ENCODE measurements at regions not wholly inside any gene's neighbourhood (a gene's known extent, or its start where the extent isn't known, plus 50 kb on each side); places are given as distances from the start of the nearest gene placed in this dataset.

DNA sequence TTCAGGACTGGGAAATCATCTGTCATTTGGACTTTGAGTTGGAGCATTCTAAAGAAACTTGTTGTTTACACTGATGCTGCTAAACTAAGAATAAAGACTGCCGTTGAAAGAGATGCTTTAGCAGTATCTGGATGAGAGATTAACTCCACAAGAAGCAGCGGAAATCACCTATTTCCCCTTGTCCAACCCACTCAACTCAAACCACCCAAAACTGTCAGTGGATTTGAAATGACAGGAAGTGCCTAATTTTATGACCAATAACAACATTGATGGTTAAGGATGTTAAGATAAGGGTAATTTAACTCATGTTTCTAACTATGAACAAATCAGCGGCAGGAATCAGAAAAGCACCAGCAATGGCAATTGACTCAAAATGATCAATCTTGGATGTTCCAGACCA is 110.8 kb upstream of the NR2F2 start:
- no peak for DNase-seq (ENCODE audit: low read depth)

DNA sequence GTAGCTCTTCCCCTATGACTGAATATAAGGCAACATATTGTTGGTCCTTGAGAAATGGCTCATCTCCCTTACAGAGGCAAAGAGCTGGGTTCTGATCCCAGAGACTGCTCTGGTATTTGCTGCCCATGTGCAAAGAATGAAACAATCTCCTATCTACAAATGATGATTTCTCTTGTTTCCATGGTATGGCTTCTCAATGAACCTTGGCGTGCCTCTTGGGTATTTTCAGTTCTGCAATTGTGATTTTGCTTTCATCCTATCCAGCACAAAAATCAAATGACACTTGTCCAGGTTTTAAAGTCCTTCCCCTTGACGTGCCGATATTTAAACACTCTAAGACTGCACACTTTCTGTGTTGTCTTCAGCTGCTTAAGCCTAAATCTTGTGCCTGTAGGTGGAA is 109.8 kb upstream of the NR2F2 start:
- no peak for DNase-seq (ENCODE audit: low read depth)

DNA sequence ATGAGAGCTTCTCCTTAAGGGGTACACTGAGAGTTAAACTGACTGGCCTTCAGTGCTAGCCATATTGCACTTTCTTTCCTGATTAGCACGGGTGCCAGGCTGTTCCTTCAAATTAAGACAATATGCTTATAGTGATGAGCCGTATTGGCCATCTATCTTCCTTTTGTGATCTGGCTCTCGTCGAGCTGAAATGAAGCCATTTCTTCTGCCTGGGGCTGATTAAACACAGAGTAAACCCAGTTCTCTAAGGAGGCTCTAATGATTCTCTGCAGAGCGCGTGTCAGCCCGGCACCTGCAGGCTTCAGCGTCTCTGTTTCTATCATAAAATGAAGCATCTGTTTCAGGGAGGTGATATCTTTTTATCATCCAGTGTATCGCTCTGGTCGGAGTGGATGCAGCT is 107.5 kb upstream of the NR2F2 start:
- no peak for DNase-seq (ENCODE audit: low read depth)

DNA sequence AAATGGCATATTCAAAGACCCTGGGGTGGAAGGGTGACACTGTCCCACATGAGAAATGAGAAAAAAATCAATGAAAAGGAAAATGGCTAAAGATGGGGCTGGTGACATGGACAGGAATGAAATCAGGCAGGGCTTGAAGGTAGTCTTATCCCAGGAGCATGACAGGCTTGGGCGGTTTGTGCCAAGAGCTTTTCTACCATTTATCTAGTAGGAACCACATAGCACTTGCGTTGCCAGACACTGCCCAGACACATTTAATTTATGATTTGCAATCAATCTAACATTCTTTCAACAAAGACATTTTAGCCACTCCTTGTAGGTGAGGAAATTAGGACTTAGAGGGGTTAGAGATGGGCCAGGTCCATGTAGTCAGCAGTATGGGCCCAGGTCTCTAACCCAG is 106.6 kb upstream of the NR2F2 start:
- DNase-seq (ENCODE audit: low read depth) = no peak

DNA sequence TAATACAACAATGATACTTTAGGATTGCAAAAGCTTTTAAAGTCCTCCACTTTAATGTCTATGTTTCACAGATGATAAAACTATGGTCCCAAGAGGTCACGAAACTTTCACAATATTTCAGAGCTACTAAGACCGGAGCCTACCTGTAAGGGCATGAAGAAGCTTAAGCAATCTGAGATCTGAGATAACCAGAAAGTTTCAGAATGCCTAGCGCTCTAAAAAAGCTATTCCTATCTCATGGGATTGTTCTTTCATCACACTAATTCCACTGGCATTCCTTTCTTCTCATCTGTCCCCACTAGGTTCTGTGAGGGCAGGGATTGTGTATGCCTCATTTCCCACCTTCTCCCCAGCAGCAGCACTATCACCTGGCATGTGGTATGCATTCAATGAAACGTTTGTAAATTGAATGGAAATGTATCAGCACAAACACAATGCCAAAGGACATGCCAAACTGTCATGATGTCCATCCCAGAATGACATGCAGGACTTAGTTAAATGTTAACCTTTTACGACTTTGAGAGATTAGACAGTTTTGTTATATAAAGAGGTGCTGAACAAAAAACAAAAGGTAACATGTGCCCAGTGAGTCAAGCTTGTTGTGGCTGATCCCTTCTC is 104.7 kb upstream of the NR2F2 start:
- no peak for DNase-seq (ENCODE audit: low read depth)

DNA sequence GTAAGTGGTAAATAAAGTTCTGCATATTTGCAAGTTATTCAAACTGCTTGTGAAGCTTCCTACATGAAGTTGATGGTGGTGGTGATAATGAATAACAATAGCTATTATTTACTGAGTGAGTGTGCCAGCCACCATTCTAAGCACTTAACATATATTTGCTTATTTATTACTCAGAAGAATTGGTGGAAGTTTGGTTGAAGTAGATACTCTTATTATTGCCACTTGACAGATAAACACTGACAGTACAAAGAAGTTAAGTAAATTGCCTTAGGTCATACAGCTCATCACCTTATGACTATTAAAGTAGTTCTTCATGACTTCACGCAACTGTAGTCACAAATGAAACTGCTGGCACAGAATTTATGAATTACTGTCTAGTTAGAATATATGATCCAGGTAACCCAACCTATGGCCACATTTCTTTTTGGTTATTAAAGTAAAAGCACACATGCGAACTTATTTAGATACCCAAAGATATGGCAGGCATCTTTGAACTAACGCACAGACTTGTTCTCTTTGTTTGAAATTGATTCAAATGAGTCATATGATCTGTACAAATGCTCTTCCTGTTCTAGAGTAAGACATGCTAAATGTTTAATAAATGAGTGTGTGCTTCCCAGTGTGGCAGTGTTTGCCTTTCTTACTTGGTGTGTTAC is 99.8 kb upstream of the NR2F2 start:
- DNase-seq (ENCODE audit: low read depth) = no peak

DNA sequence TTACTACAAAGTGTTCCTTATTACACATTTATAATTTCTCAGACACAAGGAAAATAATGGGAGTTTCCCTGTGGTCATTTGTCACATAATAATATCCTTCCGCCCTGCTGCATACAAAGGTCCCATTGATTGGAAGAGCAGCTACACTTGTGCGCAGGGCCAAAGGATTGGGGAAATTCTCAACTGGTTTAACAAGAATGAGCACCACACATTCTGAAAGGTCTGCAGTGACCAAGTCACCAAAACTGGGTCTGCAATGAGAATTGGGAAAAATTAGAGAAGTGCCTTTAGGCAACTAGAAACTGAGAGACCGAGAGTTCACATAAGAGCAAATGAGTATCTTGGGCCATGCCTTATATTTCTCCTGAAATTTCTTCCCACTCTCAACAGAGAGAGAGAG is 98.2 kb upstream of the NR2F2 start:
- no peak for DNase-seq (ENCODE audit: low read depth)

DNA sequence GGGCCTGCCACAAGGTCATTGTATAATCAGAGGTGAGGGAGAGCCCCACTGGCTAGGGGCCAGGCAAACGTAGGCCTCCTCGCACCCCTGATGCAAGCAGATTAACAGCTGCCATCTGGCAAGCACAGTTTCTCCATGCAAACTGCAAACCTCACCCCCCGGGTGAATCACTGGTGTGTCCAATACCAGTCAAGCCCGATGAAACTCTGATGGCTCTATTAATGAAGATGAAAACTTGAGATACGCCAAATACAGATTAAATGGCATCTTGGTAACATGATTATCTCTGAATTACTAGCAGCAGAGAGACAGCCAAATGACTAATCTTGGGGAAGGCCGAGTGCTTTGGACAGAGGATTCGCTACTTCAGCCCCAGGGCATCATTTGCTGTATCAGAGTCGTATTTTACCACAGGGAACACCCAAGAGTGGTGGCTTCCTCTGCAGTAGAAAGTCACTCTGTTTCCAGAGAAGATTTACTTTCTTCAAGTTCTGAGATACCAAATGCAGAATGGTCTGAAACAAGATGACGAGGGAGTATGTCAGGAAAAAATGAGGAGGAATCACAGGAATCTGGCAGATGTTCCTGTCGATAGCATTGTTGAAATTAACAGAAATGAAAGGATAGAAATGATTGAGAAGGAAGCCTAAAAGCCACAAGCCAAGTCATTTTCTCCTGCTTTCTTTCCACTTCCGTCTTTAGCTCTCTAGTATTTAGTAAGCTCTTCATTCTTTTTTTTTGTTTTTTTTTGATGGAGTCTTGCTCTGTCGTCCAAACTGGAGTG is 96.2 kb upstream of the NR2F2 start:
- no peak for DNase-seq (ENCODE audit: low read depth)

DNA sequence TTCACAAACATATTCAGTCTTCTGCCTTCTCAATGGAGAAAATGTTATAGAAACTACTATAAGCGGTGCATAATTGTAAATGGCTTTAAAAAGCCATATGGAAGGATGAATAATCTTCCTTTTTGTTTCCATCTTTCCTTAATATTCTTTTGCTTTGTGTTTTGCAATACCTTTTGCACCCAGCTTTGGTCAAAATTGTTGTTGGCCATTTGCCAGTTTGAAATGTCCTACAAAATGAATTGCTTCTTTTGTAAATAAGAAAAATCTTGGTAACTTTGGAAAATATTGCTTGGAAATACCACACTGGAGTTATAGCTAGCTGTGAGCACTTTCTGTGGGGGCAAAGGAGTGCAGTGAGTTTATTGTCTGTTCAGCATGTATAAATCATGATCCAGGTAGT is 93.5 kb upstream of the NR2F2 start:
- no peak for DNase-seq (ENCODE audit: low read depth)

DNA sequence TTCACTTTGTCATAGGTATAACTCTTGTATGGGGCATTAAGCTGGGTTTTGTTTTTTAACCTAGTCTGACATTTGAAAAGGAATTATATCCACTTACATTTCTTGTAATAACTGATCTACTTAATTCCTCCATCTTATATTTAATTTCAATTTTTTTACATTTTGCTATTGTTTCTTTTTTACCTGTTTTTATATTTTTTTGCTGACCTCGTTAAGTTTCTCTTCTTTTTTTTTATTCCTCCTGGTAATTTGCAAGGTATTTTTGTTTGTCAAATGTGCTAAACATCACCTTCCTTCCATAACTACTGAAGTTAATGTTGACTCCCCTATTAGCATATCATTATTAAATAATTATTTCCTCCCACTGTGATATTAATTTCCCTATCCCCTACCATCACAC is 87.7 kb upstream of the NR2F2 start:
- DNase-seq (ENCODE audit: low read depth) = no peak

DNA sequence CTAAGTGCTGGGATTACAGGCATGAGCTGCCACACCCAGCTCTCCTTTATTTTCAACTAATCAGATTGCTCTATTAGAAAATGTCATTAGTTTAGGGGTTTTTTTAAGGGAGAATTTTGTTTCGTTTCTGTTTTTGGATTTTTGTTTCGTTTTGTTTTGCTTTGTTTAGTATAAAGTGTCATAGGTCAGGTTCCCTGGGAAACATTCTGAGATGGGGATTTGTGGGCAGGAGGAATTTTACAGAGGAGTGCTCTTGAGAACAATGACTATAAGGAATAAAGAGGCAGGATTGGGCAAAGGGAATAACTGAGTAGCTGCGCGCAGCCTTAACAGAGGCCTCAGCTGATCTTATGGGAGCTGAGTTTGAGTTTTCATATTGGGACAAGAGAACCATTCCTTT is 86.8 kb upstream of the NR2F2 start:
- no peak for DNase-seq (ENCODE audit: low read depth)

DNA sequence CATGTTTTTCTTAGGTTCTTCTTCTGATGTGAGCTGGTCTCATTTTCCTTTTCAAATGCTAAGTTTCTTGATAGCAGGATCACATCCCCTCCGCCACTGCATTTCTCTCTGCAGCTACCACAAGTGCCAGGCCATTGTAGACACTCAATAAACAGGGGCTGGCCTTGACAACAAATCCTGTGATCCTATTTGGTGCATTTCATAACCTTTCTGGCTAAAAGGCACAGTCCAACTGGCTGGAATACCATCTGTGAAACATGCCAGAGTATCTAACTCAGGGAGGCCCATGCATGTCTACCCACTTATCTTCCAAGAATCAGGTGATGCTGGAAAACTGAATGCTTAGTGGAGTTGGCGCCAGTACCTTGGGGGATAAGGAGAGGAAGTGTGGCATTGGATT is 85.2 kb upstream of the NR2F2 start:
- DNase-seq (ENCODE audit: low read depth) = no peak

DNA sequence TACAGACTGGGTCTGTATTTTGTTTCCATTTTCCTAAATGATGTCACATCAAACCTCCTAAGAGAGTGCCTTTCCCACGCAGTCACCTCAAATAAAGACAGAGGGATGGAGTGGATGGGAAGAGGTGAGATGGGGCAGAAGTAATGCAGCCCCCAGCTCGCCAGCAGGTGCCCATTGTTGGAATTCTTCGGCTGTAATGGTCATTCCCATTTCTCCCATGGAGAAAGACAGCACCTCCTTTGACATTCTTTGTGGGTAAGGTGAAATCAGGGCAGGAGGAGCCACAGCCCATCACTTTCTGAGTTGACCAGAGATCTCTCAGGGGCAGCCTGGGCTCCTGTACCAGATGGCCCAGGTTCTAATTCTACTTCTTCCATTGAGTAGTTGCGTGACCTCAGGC is 84.4 kb upstream of the NR2F2 start:
- DNase-seq (ENCODE audit: low read depth) = no peak

DNA sequence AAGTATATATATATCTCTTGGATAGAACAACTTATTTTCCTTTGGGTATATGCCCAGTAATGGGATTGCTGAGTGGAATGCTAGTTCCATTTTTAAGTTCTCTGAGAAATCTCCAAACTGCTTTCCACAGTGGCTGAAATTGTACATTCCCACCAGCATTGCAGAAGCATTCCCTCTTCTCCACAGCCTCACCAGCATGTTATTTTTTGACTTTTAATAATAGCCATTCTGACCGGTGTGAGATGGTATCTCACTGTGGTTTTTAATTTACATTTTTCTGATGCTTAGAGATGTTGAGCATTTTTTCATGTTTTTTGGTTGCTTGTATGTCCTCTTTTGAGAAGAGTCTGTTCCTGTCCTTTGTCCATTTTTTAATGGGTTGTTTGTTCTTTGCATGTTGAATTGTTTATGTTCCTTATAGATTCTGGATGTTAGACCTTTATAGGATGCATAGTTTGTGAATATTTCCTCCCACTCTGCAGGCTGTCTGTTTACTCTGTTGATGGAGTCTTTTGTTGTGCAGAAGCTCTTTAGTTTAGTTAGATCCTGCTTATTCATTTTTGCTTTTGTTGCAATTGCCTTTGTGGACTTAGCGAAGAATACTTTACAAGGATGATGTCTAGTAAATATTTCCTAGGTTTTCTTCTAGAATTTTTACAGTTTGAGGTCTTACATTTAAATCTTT is 82.7 kb upstream of the NR2F2 start:
- no peak for DNase-seq (ENCODE audit: low read depth)

DNA sequence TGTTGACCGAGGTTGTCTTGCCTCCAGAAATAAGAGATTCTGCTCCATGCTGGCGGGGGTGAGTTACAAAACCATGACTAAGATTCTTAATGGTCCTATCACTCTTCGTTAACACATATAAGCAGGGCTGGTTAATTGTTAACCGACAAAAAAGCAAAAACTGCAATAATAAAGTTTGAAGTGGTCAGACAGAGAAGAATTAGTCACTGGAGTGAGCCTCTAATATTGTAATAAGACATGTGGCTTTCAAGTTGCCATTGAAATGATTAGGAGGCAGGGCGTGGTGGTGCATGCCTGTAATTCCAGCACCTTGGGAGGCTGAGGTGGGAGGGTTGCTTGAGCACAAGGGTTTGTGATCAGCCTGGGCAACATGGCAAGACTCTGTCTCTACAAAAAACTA is 78.4 kb upstream of the NR2F2 start:
- no peak for DNase-seq (ENCODE audit: low read depth)

DNA sequence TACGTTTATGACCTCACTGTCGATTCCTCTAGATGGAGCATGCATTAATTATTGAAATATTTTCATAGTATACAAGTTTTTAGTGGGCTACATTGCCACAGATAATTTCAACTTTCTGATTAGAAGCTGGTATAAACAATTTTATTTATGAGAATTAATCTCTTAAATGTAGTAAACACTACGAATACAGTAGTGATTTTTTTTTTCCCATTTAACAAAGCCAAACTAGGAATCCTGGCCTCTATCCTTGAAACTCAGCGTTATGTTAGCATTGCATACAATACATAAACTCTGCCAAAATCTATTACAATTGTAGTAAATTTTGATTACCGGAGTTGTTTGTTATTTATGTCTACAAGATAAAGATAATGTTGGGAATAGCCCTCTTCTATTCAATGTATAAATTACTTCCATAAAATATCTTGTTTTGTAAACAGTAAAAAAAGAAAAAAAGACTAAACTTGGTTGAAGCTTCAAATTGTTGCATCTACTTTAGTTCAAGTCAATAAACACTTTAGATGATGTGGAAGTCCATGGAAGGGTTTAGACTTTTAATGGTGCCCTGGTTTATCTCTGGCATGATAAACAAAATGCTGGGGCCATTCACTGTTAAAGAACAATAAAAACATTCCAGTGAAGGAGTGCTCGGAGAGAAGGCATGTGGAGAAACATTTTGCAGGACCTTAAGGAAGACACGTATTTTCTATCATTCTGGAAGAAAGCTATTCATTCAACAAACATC is 77.3 kb upstream of the NR2F2 start:
- DNase-seq (ENCODE audit: low read depth) = no peak

DNA sequence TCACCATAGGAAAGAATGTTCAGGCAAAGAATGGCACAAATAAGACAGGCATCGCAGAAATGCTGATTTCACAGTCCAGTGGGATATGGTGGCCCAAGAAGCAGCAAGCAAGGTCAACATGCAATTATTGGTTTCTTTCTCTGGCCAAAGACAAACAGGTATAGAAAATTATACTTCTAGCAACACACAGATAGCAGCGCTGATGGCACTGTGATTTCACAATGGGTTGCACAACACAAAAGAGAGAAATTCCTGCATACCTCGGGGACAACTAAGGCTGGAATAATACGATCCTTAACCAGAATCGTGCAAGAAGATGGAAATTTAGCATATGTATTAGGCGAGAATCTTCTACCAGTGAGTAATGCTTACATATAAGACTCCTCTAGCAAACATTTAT is 76.3 kb upstream of the NR2F2 start:
- no peak for DNase-seq (ENCODE audit: low read depth)

DNA sequence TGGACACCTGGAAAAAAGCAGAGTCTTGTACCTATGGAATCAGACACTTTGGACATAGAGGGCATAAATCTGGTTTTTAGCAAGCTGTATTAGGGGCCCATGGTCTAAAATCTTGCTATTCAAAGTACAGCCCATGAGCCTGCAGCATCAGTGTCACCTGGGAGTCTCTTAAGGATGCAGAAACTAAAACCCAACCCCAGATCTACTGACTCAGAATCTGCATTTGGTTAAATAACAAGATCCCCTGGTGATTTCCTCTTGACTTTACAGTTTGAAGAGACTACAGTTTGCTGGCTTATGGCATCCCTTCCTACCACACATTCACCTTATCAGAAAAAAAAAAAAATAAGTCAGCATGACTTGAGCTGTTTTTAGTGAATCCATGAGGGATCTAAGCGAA is 74.9 kb upstream of the NR2F2 start:
- DNase-seq (ENCODE audit: low read depth) = no peak

DNA sequence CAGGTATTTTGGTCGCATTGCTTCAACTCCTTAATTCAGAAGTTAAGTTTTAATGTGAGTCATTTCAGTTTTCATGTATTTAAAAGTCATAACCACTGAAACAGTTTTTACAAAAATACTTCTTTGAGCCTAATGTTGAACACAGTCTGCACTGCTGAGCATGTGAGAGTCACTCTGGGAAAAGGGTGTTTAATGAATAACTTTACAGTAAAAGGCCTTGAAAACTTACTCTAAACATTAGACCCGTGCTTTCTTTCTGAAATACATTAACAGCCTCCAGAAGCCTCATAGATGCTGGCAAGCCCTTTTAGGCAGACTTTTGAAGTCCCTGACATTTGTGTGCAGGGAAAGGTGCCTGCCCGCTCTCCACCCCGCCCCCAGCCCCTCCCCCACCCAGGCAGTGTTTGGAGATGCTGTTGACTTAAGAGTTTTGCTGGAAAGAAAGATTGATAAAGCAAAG is 68.9 kb upstream of the NR2F2 start:
- no peak for DNase-seq (ENCODE audit: low read depth)

DNA sequence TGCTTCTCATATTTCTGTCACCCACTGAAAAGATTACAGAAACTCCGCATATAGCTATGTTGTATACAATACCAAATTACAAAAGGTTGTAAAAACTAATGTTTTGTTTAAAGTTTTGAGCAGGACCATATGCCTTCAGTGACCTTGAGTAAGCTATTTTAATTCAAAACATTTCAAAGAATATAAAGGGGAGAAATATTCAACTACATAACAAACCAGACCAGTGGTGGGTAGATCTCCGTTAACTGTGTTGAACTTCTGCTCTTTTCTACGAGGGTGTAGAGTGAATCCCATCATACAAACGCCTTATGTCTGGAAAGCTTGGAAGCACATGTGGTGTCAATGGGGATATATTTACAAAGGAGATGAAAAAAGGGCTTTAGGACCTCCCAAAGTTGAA is 68.4 kb upstream of the NR2F2 start:
- DNase-seq (ENCODE audit: low read depth) = no peak

DNA sequence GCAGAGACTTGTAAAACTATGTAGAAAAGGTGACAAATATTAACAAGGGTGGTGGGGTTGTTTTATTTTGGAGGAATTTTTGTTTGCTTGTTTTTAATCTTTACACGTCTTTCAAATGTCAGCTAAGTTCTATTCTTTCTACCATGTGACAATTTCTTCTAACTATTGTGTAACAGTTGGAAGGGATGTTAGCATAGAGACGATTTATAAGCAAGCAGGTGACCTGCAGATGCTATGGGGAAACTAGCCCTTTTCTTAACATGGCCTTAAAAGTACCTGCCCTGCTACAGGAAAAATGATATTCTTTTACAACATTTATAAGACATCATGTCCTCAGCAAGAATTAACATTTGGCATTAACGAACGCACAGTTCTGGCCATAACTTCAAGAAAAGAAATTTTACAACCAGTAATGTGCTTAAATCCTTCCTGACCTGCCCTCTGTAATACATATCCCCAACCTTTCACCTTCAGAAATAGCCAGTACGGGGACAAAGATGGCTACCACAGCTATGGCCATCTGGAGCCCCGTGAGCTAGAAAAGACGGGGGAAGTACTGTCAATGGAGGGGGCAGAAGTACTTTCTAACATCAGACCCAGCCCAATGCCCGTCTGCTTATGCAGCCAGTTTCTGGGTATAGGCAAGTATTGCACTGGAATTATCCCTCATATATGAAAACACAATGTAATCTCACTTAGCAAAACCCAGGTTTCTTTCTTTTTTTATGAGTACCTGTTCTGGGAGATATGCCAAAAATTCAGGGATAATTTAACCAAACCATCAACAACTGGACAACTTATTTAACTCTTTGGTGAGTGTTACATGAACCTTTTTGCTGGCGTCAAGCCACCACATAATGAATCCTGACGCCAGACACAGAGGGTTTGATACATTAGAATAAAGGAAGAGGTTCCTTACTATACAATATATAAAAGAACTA is 67.7 kb upstream of the NR2F2 start:
- DNase-seq (ENCODE audit: low read depth) = no peak
